Dendritic cell treated with granulocyte-macrophage colony-stimulating factor and Interleukin-4, amounts not matched to agents 40 ng/mL and 50 ng/mL, for 4 days (primary cell): ENCODE measurements at regions not wholly inside any gene's neighbourhood (a gene's known extent, or its start where the extent isn't known, plus 50 kb on each side); places are given as distances from the start of the nearest gene placed in this dataset.

Experiments
- H3K27ac Mint-ChIP-seq: one replicate; pipeline ENCODE4 v1.8.0; 2022; ENCODE audit warnings: mild to moderate bottlenecking, mixed read lengths
- H3K27me3 Mint-ChIP-seq: one replicate; pipeline ENCODE4 v1.8.0; 2022; ENCODE audit warnings: mild to moderate bottlenecking, mixed read lengths
- H3K36me3 Mint-ChIP-seq: one replicate; pipeline ENCODE4 v1.8.0; 2022; ENCODE audit warnings: low read depth, mixed read lengths
- H3K4me1 Mint-ChIP-seq: one replicate; pipeline ENCODE4 v1.8.0; 2022; ENCODE audit warnings: low read depth, mixed read lengths
- H3K4me3 Mint-ChIP-seq: one replicate; pipeline ENCODE4 v1.8.0; 2022; ENCODE audit warnings: mild to moderate bottlenecking, moderate library complexity, mixed read lengths
- H3K9me3 Mint-ChIP-seq: one replicate; pipeline ENCODE4 v1.8.0; 2022; ENCODE audit warnings: mixed read lengths
- intact Hi-C: fragments of 100-400 bp; cut with micrococcal nuclease; formaldehyde crosslinking; loops from one replicate; pipeline ENCODE4 v1.15.0; 2022

DNA sequence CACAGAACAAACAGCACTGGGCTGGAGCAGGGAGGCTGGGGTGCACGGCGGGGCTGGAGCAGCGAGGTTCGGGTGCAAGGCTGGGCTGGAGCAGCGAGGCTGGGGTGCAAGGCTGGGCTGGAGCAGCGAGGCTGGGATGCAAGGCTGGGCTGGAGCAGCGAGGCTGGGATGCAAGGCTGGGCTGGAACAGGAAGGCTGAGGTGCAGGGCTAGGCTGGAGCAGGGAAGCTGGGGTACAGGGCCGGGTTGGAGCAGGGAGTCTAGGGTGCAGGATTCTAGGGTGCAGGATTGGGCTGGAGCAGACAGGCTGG, 198.5 kb downstream of the BRD1 start:
- H3K4me3 Mint-ChIP-seq = no peak overlapping the region
- H3K27ac Mint-ChIP-seq = no peak overlapping the region
- peaks cover 4% of the 10 kb centered on the region for H3K4me1 Mint-ChIP-seq
- H3K9me3 Mint-ChIP-seq = no peaks in the 10 kb centered on the region
- intact Hi-C loops = no loop called here
- peaks cover 7% of the 10 kb centered on the region for H3K36me3 Mint-ChIP-seq
- no peaks in the 10 kb centered on the region for H3K27me3 Mint-ChIP-seq

DNA sequence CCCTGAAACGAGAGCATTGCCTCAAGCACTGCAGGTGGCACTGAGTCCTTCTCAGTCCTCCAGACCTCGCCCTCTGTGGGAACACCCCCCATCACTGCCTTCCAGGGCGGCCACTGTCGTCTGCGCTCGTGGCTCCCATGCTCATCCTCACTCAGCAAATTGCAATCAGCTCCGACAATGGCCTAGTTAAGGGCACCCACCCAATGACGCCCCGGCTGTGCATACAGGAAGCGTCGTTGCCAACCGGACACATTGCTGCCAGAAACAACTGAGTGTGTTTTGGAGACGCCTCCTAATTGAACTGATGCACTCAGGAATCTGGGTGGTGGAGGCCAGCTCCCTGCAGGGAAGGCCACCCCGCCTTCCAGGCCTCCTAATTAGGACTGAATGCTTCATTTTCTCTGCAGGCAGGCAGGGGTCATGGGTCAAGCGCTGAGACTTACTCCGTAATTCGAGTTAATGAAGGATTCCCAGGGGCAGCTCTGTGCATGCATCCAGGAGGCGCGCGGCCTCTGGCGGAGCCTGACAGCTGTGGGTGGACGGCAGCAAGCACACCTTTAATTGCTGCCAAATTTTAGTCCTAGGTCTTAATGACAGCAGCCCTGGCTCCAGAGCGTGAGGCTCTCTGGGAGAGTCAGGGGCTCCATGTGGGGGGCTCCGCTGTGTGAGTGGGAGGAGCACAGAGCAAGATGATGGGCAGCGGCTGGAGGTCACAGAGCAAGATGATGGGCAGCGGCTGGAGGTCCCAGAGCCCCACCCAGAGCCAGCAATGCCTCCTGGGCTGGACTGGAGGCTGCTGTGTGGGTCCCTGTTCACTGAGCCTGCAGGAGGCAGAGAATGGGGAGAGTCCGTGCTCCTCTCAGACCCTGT, 199.0 kb downstream of the BRD1 start:
- Mint-ChIP-seq H3K4me3 (no peak overlapping the region), H3K36me3 (peaks cover 7% of the 10 kb centered on the region), H3K4me1 (peaks cover 4% of the 10 kb centered on the region), H3K9me3 (no peaks in the 10 kb centered on the region), H3K27ac (no peak overlapping the region), H3K27me3 (no peaks in the 10 kb centered on the region)
- intact Hi-C loops = no loop called here

DNA sequence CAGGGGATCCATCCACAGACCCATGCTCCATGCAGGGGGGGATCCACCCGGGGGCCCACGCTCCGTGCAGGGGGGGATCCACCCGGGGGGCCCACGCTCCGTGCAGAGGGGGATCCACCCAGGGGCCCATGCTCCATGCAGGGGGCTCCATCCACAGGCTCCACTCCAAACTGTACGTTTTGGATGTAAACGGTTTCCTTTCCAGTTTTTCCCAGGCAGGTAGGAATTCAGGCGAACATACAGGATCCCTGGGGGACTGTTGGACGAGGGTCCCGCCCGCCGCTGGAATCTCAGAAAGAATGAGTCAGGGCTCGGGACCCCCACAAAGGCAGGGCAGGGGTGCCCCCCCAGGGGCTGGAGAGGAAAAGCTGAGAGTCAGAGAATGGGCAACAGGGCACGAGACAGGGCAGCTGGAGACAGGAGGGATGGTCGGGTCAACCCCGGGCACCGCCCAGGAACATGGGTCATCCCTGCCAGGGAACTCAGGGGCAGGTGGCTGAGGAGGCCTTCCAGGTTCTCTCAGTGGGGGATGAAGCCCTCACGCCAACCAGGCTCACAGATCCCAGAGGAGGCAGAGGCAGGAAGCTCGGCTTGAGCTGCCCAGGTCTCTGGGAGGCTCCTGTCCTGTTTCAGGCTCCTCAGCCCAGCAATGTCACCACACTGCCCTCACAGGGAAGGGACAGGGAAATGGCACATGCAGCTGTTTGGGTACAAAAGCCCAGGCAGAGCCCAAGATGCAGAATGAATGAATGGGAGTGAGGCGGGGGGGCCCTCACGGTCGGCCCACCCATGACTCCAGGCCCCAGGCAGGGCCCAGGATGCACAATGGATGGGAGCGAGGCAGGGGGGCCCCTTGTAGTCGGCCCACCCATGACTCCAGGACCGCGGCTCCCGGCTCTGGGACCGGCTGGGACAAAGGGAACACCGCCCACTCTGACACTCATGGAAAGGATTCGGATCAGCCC, 200.2 kb downstream of the BRD1 start:
- intact Hi-C loops = no loop called here
- Mint-ChIP-seq H3K9me3 (no peaks in the 10 kb centered on the region), H3K27me3 (no peaks in the 10 kb centered on the region), H3K27ac (no peak overlapping the region), H3K4me1 (peaks cover under 1% of the 10 kb centered on the region), H3K36me3 (peaks cover 7% of the 10 kb centered on the region), H3K4me3 (no peak overlapping the region)

GRCh38 chr22:49626361-49627216, 201.1 kb downstream of the BRD1 start:
- Mint-ChIP-seq H3K27ac (no peak overlapping the region), H3K4me3 (no peak overlapping the region), H3K27me3 (no peaks in the 10 kb centered on the region), H3K4me1 (no peaks in the 10 kb centered on the region), H3K36me3 (peaks cover 4% of the 10 kb centered on the region), H3K9me3 (no peaks in the 10 kb centered on the region)
- intact Hi-C loops = no loop called here

DNA sequence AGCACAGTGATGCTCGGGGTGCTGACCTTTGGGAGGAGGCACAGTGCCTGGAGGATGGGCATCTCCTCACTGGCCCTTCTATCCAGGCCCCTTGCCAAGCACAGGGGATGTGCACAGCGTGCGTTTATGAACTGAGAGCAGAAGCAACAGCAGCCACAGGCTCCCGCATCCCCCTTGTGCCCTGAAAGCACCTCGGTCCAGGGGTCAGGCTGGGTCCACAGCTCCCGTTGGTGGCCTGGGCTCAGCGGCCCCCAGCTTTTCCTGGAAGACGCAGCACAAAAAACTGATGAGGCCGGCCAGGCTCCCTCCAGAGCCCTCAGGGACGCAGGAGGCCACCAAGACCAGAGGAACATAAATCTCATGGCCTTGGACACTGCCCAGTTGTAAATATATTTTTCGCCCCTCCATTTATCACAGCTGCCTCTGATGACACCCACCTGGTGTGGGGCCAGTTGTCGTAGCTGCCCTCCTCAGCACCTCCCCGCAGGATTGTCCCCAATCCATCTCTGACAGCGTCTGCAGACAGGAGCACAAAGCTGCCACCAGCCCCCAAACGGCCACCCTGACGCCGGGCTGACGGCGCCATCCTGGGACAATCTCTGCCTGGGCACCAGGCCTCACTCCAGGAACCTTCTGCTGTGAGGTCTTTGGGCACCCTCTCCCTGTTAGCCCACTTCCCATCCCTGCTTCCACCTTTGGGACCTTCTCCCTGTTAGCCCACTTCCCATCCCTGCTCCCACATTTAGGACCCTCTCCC, 203.1 kb downstream of the BRD1 start:
- intact Hi-C loops = no loop called here
- no peaks in the 10 kb centered on the region for H3K27me3 Mint-ChIP-seq
- H3K4me1 Mint-ChIP-seq = no peaks in the 10 kb centered on the region
- H3K36me3 Mint-ChIP-seq = peaks cover 9% of the 10 kb centered on the region
- H3K9me3 Mint-ChIP-seq = no peaks in the 10 kb centered on the region
- no peak overlapping the region for H3K27ac Mint-ChIP-seq
- no peak overlapping the region for H3K4me3 Mint-ChIP-seq

DNA sequence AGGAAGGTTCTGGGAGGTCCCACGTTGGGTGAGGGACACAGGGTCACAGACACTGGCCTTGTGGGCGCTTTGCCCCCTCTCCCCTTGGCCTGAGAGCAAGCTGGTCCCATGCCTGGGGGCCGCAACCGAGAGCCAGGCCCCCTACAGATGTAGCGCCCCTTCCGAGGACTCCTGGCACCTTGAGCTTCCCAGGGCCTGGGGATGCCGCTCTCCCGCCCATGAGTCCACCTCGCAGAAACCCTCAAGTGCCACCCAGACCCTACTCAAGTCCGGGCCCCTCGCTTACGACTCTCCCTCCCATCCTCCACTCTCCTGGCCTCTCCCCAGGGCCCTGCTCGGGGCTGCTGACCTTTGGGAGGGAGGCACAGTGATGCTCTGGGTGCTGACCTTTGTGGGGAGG, 204.0 kb downstream of the BRD1 start:
- Mint-ChIP-seq H3K27ac (no peak overlapping the region), H3K9me3 (no peaks in the 10 kb centered on the region), H3K36me3 (peaks cover 9% of the 10 kb centered on the region), H3K27me3 (no peaks in the 10 kb centered on the region), H3K4me1 (no peaks in the 10 kb centered on the region), H3K4me3 (no peak overlapping the region)
- intact Hi-C loops = no loop called here

DNA sequence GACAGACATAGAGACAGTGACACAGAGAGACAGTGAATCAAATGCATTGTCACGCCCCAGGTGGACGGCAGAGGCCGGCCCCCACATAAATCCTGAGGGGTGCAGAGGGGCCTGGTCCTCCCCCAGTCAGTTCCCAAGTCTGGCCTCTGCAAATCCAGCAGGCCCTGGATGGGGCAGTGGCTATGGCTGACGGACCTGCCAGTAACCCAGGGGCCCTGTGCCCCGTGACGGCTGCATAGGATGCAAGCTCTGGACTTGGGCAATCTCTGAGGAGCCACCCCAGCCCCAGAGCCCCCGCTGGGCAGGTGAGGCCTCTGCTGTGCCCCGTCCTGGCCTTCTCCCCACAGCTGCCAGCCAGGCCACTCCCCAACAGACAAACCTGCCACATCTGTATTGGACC, 204.5 kb downstream of the BRD1 start:
- H3K27me3 Mint-ChIP-seq = no peaks in the 10 kb centered on the region

GRCh38 chr22:49622241-49623105, 205.2 kb downstream of the BRD1 start:
- no peak overlapping the region for H3K27ac Mint-ChIP-seq
- H3K36me3 Mint-ChIP-seq = peaks cover 9% of the 10 kb centered on the region
- H3K4me1 Mint-ChIP-seq = no peaks in the 10 kb centered on the region
- no peak overlapping the region for H3K4me3 Mint-ChIP-seq
- H3K9me3 Mint-ChIP-seq = no peaks in the 10 kb centered on the region
- intact Hi-C loops = no loop called here
- H3K27me3 Mint-ChIP-seq = no peaks in the 10 kb centered on the region

More for the DNA sequence above, 204.5 kb downstream of the BRD1 start:
- Mint-ChIP-seq H3K36me3 (peaks cover 9% of the 10 kb centered on the region), H3K4me1 (no peaks in the 10 kb centered on the region), H3K9me3 (no peaks in the 10 kb centered on the region), H3K27ac (no peak overlapping the region), H3K4me3 (no peak overlapping the region)
- intact Hi-C loops = no loop called here

- H3K27ac Mint-ChIP-seq = no peak overlapping the region
- no peaks in the 10 kb centered on the region for H3K27me3 Mint-ChIP-seq
- peaks cover 16% of the 10 kb centered on the region for H3K36me3 Mint-ChIP-seq
- intact Hi-C loops = no loop called here
- H3K4me3 Mint-ChIP-seq = no peak overlapping the region
- no peaks in the 10 kb centered on the region for H3K4me1 Mint-ChIP-seq
- H3K9me3 Mint-ChIP-seq = peaks cover 6% of the 10 kb centered on the region
These were observed 206.0 kb downstream of the BRD1 start for GRCh38 chr22:49621601-49622210.

DNA sequence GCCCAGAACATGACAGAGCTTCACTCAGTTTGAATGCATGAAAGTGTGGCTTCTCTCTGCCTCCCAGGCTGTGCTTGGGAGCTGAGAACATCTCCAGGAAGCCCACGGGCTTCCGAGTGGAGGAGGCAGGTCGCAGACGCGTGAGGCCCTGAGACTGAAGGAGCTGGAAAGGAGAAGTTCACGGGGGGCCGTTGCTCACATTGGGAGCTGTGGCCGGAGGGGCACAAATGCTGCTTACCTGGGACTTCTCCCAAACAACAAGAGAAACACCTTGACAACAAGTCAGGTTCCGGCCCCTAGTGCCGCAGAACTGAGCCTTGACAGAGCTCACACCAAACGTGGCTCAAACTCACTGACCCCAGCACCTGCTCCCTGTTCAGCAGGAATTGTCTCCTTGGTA, 207.0 kb downstream of the BRD1 start:
- H3K36me3 Mint-ChIP-seq = peaks cover 24% of the 10 kb centered on the region
- H3K4me3 Mint-ChIP-seq = no peak overlapping the region
- intact Hi-C loops = no loop called here
- no peaks in the 10 kb centered on the region for H3K4me1 Mint-ChIP-seq
- H3K27ac Mint-ChIP-seq = no peak overlapping the region
- no peaks in the 10 kb centered on the region for H3K27me3 Mint-ChIP-seq
- H3K9me3 Mint-ChIP-seq = peaks cover 16% of the 10 kb centered on the region

- H3K4me3 Mint-ChIP-seq = no peak overlapping the region
These were observed 207.6 kb downstream of the BRD1 start for GRCh38 chr22:49620003-49620556.

GRCh38 chr22:49619301-49619700, 208.4 kb downstream of the BRD1 start:
- intact Hi-C loops = no loop called here
- Mint-ChIP-seq H3K4me1 (no peaks in the 10 kb centered on the region), H3K9me3 (peaks cover 30% of the 10 kb centered on the region), H3K36me3 (peaks cover 29% of the 10 kb centered on the region), H3K4me3 (no peak overlapping the region), H3K27me3 (no peaks in the 10 kb centered on the region), H3K27ac (no peak overlapping the region)

More at GRCh38 chr22:49620003-49620556, 207.6 kb downstream of the BRD1 start:
- peaks cover 22% of the 10 kb centered on the region for H3K9me3 Mint-ChIP-seq
- no peak overlapping the region for H3K27ac Mint-ChIP-seq
- no peaks in the 10 kb centered on the region for H3K4me1 Mint-ChIP-seq
- no peaks in the 10 kb centered on the region for H3K27me3 Mint-ChIP-seq
- H3K36me3 Mint-ChIP-seq = peaks cover 29% of the 10 kb centered on the region
- intact Hi-C loops = no loop called here
